GM19324 (cell line): ENCODE measurements at regions not wholly inside any gene's neighbourhood (a gene's known extent, or its start where the extent isn't known, plus 50 kb on each side); places are given as distances from the start of the nearest gene placed in this dataset.
"Not testable (repeated sequence)": the region's sequence is repeated elsewhere in the genome, so short reads cannot be mapped to it uniquely, and the experiment has no call there.

Source experiments
- ATAC-seq: cut with Tn5 transposase; IDR thresholded peaks from one replicate; pipeline ENCODE4 v1.9.1; 2021; ENCODE audit warnings: mild to moderate bottlenecking, moderate library complexity; ENCODE audit not compliant: unreplicated experiment, low FRiP score

DNA sequence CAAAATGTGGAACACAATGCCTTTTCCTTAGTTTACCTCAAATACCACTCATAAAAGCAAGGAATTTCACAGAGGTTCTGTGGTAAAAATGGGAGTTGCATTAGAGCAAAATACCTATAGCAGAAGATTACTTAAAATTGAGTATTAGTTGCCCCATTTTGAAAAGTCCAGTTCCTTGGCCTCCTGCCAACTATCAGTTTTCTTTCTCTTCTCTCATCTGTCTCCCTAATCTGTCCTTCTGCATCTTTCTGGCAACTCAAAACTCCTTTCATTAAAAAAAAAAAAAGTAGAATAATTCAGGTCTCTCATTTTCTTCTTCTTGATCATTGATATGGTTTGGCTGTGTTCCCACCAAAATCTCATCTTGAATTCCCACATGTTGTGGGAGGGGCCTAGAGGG, 127.3 kb downstream of the ATP23 start:
- ATAC-seq = no peak

DNA sequence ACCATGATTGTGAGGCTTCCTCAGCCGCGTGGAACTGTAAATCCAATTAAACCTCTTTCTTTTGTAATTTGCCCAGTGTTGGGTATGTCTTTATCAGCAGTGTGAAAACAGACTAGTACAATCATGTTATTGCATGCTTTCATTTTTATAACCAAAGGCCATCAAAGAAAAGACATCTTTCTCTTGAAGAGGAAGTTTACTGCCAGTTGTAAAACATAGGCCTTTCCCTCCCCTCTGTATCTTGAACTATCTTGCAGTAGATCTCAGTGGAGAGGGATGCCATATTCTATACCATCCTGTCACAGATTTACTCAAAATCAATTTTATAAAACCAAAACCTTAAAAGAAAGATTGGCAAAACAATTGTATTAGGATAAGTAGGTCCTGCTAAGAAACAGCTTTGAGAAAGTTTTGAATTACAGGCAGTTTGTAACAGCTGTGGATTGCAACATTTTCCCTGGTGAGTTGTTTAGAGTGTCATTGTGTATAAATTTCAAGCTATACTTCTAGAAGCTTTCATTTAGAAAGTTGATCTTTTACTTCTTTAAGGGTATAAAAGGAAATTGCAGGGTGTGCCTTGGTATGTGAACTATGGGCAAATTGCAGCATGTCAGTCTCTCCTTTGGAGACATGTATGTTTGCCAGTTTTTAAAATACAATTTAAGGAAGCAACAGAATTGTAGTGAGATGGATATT, 128.0 kb downstream of the ATP23 start:
- no peak for ATAC-seq

DNA sequence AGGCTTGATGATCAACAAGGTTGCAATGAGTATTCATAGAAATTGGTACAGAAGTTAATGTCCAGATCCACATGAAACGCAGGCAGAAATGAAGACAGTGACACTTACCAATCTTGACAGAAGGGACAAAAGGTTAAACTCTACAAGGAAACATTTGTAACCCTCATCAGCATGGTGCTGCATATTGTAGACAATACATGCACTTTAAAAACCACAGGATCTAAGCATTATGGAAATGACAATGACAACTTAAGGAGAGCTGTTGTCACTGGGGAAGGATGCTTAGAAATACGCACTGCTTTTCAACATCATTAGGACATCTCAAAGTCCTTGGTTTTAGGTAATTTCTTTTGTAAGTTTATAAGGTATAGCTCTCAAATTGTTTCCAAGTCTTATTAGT, 130.6 kb downstream of the ATP23 start:
- ATAC-seq = no peak

DNA sequence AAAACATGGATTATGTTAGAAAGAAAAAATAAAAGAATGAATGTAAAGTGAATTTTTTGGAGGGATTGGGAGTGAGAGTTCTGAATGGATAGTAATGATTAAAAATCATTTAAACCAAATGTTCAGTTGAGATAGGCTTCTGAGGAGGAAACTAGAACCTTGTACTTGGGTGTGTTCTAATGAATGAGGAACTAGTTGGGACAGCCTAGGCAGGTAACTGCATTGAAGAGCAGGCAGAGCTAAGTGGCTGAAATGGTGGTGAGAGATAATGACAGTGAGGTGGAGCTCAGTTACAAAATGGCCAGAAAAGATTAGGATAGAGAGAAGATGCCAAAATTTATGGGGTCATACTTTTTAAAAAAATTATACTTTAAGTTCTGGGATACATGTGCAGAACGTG, 132.9 kb downstream of the ATP23 start:
- no peak for ATAC-seq

DNA sequence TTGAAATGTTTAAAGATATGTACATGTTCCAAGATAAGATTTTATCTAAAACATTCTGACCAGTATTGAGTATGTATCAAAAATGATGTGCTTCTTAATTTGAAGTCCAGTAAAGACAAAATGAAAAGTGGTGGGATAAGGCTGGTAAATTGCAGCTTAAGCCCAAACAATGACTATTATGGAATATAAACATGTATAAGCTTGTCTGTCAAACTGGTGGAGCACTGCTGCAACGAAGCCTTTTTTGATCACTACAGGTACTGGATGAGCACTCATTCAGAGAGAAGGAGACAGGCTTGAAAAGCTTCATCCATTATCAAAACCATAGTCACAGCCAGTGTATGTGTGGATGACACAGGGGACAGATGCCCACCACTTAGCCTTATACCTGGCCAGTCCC, 138.4 kb downstream of the ATP23 start:
- no peak for ATAC-seq

DNA sequence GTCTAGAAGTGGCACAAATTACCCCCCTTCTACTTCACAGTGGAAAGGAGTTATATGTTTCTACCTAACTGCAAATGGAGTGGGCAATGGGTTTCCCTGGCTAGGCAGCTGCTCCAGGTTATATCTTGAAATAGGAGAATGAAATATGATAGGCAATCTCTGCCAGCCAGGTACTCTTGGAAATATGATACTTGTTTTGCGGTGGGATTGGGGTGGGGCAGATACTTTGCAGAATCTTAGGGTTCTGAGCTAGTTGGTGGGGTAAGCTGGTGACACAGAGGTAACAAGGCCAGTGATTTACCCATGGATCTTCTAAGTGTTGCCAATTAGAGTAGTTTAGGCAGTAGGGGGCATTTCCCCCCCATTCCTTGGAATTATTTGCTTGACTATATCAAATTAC, 140.1 kb downstream of the ATP23 start:
- ATAC-seq = no peak

DNA sequence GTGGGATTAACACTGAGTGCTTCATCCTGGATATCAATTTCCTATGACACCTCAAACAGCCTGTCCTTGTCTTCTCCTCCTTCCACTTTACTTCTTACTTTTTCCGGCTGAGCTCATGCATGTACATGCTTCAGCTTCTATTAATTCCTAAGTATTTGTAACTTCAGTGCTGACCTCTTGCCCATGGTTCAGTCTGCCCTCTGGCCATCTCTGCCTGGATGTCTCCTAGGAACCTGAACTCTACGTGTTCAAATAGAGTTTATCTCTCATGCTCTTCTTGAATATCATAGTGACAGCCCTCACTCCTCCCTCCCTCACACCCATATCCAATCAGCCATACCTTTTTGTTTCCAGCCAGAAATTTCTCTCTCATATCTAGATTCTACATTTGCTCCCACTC, 141.6 kb downstream of the ATP23 start:
- no peak for ATAC-seq

DNA sequence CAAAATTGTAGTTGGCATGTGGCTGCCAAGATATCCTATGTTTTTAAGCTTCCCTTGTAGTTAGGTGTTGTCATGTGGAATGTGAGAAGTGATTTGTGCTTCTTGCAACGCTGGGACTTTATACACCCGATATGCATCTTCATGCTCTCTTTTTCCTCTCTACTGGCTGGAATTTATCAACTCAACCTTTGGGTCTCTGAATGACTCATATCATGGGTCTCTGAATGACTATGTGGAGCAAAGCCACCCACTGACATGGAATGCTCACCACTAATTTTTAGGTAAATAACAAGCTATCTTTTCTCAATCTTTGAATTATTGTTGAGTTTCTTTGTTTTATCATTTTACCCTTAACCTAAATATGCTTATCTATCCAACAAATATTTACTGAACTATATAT, 144.6 kb downstream of the ATP23 start:
- no peak for ATAC-seq

DNA sequence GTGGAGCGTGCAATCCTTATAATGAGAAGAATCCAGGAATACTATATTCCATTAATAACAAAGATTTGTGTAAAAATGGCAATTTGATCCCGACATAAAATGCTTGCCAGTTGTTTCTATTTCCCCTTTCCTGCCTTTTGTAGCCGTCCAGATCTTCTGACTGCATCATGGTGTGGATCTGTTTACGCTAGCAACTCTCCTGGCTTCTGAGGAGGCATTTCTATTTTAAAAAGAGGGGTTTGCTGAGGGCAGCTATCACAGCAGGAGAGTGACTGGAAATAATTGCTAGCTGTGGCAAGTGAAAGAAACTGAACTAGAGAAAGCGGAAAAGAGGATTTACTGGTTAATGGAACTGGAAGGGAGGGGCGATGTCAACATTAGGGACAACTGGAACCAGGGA, 145.6 kb downstream of the ATP23 start:
- no peak for ATAC-seq

DNA sequence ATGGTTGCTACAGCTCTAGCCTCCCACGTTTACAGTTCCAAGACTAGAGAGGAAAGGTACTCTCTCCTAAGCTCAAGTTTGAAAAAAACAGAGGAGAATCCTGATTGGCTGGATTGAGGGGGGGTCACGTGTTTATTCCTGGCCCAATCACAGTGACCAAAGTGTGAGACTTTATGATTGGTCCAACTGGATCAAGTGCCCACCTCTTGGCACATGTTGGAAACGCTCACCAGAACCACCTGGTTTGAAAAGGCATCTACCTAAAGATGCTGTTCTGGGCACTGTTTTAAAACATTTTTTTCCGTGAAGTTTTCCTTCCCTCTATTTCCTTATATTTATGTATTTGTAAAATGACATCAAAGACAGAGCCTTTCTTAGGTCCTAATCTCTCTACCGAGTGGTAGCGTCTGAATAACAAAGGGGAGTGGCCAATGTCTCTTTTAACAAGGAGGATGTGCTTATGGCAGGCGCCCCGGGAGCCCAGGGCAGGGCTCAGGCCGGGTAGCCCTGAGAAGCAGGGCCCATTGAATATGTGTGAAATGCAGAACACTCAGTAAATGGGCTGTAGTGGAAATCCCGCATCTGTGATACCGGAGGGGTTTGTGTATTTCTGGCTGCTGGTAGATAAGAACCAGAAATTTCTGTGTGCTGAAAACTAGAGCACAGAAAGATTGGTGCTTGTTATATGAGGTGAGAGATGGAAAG, 146.2 kb downstream of the ATP23 start:
- ATAC-seq = no peak

DNA sequence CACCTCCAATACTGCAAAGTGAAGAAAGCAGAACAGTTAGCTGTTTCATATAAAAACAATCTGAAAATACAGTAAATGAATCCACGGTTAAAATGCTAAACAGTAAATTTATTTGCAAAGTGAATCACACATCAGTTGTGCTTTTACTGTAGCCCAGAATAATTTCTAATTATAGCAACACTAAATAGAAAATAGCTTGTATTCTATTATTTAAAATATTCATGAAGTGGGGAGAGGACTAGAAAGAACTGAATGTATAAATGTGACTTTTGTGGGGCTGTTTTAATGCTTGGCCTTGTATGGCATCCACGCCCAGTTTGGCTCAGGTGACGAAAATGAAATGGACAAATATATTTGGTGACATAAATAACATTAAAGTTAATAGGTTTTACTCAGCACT, 148.2 kb downstream of the ATP23 start:
- ATAC-seq = no peak

DNA sequence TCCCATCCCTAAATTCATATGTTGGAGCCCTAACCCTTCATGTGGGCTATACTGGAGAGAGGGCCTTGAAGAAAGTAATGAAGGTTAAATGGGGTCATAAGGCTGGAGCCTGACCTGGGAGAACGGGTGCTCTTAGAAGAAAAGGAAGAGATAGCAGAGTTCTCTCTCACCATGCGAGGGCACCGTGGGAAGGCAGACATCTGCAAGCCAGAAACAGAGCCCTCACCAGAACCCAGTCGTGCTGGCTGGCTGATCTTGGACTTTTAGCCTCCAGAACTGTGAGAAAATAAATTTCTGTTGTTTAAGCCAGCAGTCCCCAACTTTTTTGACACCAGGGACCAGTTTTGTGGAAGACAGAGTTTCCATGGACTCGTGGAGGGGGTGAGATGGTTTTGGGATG, 149.3 kb downstream of the ATP23 start:
- ATAC-seq = no peak

DNA sequence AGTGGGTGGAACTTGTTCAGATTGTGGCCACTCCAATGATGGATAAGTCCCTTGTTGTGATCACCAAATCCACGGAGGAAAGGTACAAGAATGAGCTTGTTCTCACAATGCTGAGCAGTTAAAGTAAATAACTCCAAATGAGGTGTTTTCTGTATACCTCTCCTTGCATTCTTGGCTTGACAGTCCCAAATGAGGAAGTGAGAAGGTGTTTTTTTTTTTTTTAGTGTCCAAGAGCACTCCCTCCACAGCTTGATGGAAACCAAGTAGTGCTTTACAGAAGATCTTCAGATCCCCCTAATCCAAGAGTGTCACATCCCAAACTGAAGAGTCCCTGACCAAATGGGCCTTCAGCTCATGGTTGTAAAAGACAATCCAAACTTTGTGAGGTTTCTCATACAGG, 153.6 kb downstream of the ATP23 start:
- ATAC-seq = no peak

DNA sequence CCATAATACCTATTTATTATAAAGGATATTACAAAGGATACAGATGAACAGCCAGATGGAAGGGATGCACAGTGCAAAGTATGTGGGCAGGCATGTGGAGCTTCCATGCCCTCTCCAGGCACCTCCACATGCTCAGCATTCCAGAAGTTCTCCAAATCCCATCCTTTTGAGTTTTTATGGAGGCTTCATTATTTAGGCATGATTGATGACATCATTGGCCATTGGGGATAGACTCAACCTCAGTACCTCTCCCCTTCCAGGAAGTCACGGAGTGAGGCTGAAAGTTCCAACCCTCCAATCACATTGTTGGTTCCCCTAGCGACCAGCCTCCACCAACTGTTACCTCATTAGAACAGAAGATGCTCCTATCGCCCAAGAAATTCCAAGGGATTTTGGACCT, 156.4 kb downstream of the ATP23 start:
- no peak for ATAC-seq

DNA sequence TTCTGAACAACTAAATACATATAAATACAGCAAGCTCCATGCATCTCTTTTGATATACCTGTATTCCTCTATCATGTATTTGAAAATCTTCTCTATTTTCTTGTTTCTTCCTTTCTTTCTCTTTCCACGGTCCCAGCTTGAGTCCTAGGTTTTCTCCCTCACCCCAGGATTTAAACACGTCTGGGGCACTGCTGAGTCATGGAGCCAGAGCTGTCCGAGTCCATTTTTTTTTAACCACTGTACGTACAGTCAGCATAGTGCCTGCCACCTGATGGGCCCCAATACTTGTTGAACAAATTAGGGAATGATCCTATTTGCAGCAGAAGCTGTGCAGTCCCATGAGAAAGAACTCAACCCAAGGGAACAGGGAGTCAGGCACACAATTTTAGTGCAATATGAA, 158.1 kb downstream of the ATP23 start:
- no peak for ATAC-seq

DNA sequence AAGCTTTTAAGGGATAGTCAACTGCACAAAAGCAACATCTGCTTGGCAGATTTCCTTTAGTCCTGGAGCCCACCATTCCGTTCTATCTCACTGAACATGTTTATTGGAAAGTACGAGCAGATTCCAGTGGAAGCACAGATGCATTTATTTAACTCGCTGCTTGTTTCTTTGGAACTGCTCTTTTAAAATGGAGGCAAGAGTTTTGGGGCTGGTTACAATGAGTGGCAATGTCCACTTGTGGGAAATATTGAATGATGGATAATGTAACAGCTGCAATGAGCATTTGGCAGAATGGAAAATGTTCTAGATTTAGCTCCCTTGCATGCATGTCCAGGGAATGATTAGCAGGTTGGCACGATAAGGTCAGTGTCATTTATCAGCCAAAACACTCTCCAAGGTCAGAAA, 163.0 kb downstream of the ATP23 start:
- no peak for ATAC-seq

DNA sequence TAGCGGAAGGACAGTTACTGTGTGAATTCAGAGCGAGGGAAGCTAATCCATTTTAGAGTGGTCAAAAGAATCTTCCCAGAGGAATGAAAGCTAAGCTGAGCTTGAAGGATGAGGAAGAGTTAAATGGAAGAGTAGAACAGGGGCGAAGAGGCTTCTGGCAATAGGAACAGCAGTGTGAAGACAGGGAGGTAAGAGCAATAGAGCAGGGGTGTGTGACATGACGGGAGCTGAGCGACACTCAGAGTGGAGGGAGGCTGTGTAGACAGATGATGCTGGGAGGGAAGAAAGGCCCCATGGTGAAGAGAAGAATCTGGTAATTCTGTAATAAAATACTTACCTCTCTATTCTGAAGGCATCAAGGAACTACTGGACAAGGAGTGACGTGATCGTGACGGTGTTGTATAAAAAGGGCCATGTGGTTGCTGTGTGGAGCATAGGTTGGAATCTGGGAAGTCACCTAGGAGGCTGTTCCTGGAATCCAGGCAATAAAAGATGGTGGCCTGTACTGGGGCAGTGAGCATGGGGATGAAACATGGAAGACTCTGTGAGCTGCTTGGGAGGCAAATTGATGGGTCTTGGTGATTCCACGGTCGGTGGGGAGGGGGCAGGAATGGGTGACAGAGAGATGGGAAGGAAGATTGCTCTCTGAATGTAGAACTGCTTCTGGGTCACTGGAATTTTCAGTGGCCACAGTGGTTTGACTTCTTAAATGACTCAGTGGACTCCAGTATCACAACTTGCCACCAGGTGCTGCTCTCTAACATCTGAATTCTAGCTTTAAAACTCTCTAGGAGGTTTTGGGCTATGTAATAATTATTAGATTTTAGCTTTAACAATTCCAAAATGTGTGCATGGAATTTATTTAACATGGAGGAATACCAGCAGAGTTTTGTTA, 164.1 kb downstream of the ATP23 start:
- no peak for ATAC-seq

DNA sequence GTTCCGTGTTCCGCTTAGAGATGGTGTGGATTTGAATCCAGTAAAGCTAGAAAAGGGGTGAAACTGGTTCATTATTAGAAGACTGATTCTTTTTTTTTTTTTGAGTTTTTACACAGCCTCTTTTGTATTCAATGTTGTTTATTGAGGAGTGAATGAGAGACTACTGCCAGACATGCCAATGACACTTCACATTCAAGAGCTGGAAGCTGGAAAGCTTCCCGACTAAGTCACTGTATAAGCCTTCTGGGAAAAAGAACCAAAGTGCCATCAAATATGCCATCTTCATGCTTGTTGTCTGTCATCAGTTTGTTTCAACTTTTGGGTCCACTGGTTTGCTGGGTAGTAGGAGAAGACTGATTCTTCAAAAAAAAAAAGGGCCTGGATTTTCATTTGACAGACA, 164.8 kb downstream of the ATP23 start:
- no peak for ATAC-seq

DNA sequence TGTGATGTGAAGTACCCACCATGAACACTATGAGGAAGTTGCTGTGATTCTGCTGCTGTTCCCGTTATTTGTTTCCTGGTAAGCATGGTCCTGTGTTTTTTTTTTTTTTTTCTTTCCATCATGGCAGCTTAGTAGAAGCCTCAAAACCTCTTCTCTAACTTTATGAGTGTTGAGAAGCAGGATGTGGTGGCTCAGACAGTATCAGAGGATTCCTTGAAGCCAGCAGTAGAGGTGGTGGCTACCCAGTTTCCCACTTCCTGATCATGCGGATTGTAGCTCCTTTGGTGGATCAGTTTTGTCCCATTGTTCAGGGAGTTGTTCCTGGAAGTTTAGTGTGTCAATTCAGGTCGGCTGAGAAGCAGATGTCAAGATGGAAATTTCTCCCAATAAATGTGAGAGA, 175.8 kb downstream of the ATP23 start:
- ATAC-seq = no peak

DNA sequence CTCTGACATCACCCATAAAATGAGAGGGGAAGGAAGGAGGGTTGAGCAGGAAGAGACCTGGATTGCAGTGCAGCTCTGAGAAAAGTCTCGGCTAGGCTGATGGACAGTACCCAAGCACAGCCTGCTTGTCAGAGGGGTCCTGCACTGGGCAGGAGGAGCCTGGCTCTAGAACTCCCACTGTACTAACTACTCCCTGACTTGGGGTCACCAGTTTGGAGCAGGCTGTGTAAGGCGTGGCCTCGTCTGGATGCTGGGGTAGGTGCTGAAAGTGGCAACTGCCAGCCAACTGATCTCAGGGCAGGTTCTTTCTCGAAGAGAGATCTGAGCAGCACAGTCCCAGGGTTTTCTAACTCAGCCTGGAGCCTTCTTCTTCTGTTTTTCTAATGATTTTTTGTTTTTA, 176.3 kb downstream of the ATP23 start:
- ATAC-seq = no peak

DNA sequence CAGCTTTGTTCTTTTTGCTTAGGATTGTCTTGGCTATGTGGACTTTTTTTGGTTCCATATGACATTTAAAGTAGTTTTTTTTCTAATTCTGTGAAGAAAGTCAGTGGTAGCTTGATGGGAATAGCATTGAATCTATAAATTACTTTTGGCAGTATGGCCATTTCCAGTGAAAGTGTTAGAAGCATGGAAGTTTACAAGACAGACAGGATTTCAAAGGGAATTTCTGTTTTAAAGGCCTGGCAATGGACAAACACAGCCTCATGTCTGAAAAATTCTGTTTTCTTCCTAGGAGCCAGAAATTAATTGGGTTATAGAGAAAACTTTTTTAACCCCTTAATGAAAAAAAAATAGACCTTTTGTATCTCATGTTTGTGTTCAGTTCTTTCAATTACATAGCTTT, 184.4 kb downstream of the ATP23 start:
- ATAC-seq = not testable (repeated sequence)
